ENCODE measurements at regions not wholly inside any gene's neighbourhood (a gene's known extent, or its start where the extent isn't known, plus 50 kb on each side); places are given as distances from the start of the nearest gene placed in this dataset.

GRCh38 chr3:87969620-87970019, 89.2 kb downstream of the CGGBP1 start:
- no peak for TF ChIP-seq POLR2AphosphoS5 (IDR thresholded peaks at IDR 0.05)
- TF ChIP-seq CTCF (IDR thresholded peaks at IDR 0.05): no peak

Data from gastroesophageal sphincter (tissue), 3 donors.